Lung microvascular endothelial cell (primary cell): ENCODE measurements at regions not wholly inside any gene's neighbourhood (a gene's known extent, or its start where the extent isn't known, plus 50 kb on each side); places are given as distances from the start of the nearest gene placed in this dataset.

ENCODE experiments used
- DNase-seq, 2 donors: peaks; one replicate each; pipeline versions ENCODE4 v3.0.0 to v3.0.0-alpha.2; 2010; ENCODE audit warnings: low read depth in 2 of 2

DNA sequence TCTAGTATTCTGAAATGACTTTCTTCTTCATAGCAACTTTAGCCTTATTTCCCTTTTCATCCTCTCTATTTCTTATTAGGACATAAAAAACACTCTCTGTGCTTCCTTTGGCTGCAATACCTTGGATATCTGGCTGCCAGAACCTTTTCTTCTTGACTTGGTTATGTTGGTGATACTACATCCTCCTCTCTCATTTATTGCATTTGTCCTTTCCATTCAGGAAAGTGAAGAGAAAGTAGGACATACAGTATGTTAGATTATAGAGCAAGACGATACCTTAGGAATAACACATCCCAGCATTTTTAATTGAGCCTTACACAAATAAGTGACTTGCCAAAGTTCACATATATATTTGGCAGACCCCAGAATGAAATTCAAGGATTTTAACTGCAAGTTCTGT is 210.1 kb upstream of the PPP1R3A start:
- no peak for DNase-seq

DNA sequence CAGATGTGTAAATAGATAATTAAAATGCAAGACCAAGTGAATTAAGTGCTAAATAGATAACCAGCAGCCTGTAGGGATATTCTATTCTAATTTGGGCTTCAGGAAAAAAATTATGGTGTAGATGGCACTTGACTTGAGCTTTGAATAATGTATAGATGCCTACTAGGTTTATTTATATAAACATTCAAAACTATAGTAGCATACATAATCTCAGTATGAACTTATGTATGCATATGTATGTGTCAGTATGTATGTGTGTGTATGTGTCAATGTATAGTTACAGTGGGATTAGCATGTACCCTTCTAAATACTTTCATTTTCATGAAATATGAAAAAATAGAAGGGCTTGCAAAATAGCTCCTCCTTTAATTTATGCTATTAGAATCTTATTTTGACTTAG is 207.3 kb upstream of the PPP1R3A start:
- no peak for DNase-seq

DNA sequence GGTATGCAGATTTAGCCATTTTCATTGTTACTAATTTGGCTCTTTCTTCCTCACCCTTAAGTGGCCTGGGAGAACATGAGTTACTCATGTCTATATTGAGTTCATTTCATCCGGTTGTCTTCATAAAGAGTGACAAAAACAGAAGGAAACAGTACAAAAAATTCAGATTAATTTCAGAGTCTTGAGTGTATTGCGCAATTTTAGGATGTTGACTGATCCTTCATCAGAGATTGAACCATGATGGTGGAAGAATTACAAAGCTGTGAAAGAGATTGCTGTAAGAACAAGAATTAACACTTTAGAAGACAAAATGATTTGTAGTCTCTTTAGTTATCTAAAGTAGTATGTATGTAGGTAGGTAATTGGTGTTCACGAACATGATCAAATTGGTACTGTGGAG is 194.0 kb upstream of the PPP1R3A start:
- no peak for DNase-seq

DNA sequence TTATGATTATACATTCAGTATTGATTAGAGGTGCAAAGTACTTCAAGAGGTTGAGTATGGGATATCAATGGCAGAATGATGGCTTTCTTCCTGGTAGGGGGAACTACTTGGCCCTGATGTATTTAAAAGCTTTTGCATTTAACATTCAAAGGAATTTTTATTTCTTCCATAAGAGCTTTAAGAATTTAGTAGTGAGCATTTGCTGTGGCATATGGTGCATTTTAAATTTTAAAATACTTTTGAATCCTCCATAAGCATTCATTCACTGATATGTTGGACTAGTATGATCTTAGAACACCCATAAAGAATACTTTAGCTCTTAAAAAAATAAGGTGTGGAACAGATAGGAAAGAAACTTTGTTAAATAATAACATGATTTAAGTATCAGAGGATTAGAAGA is 191.9 kb upstream of the PPP1R3A start:
- no peak for DNase-seq

DNA sequence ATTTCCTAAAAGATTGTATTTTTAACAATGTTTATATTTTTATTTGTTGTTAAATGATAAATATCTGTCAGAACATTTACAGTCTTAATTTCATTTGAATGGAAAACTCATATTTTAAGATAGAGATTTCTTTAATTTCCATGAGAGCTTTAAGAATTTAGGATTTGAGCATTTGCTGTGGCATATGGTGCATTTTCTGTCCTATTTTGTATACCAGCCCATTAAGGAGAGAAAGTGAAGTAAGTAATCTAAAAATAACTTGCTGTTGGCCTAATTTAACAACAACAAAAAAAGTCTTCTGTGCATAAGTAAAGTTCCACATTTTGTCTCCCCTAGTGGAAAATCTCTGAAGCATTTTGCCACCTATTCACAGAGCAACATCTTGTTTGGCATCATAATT is 190.9 kb upstream of the PPP1R3A start:
- DNase-seq, result no peak

DNA sequence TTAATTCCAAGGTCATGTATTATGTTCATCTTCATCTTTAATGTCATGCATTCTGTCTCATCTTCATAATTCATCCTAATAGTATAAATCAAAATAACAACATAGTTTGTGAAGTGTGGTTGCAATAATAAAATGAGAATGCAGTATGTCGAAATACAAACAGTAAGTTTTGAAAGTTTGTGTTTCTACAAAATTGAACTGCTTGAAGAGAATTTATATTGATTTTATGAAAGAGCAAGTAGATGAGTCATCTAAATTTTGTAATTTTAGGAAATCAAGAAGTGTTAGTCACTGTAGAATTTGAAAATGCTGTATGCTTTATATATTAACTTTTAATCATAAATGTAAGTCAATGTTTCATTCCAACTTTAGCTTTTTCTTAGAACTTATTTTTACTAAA is 190.5 kb upstream of the PPP1R3A start:
- no peak for DNase-seq

DNA sequence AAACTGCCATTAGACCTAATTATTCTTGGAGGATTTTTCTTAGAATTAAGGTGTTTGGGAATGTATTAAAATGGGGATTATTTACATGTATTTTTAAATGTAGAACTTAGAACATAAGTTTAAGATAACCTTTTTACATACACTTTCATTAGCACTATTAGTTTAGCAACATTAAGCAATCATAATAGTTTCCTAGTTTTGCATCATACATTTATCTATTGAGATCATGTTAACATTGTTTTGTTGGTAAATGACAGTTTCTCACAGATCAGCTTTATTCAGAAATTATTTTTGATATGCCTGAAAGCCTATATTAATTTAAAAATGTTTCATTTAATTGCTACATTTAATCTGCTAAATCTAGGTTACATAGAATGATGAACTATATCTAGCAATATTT is 189.7 kb upstream of the PPP1R3A start:
- DNase-seq, result no peak

DNA sequence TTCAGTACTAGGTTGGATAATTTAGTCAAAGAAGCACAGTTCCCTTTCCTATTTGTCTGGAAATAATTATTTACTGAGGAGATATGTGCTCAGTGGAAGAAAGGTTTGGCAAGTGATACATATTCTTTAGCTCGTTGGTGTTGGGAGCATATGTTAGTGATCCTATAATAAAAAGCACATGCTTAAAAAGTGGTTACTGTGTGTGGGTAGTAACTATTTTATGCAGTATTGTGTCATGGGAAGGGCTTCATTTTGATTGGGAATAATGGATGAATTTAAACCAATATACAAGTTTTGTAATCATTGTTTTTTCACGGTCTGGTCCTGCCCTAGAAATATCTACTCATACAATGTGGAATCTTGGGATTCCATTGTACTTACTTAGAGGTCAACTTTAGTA is 188.7 kb upstream of the PPP1R3A start:
- no peak for DNase-seq

DNA sequence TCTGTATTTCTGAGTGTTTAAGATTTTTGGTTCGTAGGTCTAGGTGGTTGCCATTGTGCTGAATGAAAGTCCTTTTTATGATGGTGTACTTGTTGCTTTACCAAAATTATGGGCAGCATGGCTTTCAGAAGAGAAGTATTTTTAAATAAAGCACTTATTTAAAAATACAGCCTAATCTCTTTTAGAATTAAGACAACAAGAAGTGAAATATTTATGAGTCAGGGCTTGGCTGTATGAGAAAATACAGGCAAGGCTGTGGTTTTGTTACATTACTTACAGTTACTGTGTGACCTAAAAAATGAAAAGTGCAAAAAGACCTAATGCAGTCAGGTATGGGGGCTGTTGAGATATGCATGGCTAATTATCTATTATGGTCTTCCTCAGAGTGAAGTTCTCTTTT is 185.2 kb upstream of the PPP1R3A start:
- no peak for DNase-seq

DNA sequence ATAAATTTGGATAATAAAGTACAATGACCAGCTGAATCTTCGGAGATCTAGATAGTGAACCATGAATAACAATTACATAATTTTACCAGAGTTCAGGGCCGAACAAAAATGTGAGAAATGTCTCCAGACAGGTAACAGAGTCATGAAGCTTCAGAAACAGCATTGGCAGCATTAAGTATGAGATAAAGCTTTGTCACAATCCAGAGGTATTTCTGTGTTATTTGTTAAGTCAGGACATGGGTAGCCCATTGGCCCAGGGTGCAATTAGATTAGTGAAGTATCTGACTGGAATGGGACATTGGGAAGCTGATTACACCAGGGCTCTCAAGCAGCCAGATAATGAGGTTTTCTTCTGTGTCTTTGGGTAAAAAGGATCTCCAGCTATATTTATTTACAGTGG is 184.2 kb upstream of the PPP1R3A start:
- DNase-seq, result no peak

DNA sequence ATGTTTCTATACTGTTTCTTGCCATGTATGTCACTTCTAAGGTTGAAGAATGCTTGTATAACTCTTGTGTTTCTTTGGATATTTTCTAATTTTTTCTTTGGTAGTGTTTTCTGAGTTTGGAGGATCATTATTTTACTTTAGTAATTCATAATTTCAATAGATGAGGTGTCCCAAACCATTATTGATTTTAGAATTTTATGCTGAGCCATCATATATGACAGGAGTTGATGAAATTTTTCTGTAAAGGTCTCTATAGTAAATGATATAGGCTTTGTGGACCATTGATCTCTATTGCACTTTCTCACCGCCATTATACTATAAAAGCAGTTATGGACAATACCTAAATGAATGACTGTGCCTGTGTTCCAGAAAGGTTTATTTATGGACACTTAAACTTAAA is 183.3 kb upstream of the PPP1R3A start:
- DNase-seq, result no peak

DNA sequence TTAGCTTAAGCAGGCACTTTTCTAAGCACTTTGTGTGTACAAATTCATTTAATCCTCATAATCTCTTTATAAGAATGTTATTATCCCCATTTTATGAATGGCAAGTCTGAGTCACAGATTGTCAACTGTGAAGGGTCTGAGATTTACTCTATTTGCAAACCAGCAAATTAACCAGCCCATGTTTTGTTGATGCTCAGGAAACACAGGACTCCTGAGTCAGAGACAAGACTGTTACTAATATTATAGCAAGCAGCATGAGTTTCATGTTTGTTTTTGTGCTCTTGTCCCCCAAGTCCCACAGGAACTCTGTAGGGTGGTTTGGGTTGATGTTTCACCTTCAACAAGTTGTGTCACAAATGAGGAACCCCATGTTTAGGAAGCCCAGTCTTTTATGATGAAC is 182.0 kb upstream of the PPP1R3A start:
- no peak for DNase-seq

DNA sequence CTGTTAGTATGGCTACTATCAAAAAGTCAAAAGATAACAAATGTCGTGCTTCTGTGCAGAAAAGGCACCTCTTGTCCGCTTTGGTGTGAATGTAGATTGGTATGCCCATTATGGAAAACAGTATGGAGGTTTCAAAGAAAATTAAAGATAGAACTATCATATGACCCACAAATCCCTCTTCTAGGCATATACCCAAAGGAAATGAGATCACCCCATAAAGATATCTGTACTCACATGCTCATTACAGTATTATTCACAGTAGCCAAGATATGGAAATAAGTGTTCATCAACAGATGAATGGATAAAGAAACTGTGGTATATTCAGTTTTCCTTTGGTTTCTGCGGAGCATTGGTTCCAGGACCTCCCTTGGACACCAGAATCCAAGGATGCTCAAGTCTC is 180.5 kb upstream of the PPP1R3A start:
- no peak for DNase-seq

DNA sequence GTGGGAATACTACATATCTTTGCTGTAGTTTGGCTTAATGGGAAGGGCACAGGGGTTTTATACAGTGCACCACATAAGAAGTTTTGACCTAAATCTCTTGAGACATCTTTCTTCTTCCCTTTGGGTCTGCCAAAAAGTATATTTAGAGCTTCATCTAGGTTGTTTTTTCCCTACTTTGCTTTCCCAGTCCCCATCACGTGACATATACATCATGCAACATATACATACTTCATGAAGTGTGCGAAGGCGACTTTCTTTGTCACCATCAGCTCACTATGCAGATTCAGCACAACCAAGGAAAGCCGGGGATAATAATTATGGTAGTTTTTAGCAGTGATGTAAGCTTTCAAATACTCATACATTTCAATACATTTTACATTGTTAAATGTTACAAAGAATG is 177.1 kb upstream of the PPP1R3A start:
- DNase-seq, result no peak

DNA sequence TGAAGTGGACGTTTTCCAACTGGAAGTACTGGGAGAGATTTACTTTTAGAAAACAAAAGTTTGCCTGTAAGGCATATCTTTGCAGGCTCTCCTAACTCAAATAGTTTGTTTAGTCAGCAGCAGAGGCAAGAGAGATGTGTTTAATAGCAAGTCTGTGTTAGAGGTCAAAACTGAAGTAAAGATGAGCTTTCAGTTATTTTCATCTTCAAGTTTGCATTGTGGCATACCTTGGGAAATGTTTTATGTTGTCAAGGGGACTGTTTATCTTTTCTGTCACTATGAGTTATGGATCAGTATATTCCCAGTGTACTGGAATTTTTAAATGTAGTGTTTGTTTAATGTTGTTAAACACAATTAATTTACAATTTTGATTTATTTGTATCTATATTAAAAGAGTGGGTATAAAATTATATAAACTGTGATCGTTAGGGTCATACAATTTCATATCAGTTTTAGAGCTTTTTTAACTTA is 169.7 kb upstream of the PPP1R3A start:
- peak in 1 of 2 donors; percentile 8 for DNase-seq

DNA sequence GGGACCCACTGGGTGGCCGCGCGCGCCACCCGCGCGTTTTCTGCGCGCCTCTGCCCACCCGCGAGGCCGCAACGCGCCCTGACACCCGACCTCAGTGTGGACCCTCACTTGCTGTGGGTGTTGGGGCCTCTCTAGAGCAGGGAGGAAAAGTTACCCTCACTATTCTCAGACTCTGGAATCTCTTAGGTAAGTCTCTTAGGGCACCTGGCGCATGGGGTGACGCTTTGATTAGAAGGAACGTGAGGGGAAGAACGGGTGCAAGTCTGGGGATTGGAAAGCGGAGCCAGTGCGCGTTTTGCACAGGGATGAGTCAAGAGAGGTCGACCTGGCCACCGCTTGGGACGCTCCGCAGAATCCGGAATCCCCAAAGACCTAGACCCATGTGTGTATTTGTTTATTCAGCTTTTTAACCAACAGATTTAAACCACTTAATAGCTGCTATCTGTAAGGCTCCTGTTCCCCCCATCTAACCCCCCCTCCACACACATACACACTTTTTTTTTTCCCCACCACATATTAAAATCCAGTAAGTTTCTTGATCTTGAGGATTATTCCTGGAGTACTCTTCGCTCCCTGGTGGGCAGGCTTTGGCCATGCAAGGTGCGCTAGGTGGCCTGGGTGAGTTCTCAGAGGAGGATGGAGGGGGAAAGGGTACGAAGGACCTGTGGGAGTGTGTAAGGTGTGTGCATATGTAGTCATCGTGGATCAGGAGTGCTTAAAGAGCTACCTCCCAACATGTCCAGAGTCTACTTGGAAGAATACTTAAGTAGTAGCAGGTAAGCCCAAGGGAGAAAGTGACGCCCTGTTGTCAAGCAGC is 169.1 kb upstream of the PPP1R3A start:
- peak in 1 of 2 donors; percentile 40 for DNase-seq

DNA sequence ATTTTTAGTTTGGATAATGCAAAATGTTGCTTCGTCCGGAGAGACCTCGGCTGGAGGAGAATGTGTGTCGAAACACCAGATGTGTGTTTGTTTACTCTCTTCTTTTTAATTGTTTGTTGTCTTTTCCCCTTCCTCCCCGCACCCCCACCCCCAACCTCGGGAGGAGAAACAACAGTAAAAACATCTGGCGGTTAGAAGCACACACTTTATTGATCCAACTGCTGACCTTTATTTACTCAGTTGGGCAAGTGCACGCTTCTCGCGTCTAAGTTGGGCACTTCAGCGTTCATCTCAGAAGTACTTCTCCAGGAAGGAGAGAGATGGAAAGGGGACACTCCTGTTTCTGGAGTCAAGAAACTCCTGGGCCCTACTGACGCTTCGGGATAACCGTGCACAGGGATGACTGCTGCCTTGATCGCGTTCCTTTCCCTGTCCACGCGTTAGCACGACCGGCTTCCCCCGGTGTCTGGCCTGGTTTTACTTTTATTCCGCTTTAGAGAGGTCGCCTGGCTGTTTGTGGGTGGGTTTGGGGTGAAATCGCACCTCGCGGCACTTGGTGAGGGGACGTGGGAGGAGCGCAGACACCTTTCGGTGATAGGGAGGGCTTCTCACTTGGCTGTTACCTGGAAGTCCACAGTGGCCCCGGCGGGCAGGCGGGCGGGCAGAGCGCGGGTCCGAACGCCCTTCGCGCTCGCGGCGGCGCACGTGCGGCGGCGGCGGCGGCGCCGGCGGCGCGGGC is 168.3 kb upstream of the PPP1R3A start:
- peak; percentile 7 to 70 for DNase-seq

DNA sequence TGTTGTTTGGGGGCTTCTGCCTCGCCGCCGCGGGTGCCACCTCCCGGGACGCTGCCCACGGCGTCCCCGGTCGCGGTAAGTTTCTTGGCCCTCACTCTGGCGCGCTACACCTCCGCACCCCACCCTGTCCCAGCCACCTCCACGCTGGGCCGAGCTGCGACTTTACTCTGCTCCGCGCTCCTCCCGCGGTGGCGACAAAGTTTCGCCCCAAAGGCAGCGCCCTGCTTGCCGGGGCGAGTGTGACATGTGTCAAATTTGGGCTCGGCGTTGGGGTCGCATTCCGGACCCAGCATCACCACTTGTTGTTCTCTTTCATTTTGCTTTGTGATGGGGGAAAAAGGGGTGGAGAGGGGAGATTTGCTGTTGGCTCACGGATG is 167.7 kb upstream of the PPP1R3A start:
- DNase-seq, result peak in 1 of 2 donors; percentile 40

DNA sequence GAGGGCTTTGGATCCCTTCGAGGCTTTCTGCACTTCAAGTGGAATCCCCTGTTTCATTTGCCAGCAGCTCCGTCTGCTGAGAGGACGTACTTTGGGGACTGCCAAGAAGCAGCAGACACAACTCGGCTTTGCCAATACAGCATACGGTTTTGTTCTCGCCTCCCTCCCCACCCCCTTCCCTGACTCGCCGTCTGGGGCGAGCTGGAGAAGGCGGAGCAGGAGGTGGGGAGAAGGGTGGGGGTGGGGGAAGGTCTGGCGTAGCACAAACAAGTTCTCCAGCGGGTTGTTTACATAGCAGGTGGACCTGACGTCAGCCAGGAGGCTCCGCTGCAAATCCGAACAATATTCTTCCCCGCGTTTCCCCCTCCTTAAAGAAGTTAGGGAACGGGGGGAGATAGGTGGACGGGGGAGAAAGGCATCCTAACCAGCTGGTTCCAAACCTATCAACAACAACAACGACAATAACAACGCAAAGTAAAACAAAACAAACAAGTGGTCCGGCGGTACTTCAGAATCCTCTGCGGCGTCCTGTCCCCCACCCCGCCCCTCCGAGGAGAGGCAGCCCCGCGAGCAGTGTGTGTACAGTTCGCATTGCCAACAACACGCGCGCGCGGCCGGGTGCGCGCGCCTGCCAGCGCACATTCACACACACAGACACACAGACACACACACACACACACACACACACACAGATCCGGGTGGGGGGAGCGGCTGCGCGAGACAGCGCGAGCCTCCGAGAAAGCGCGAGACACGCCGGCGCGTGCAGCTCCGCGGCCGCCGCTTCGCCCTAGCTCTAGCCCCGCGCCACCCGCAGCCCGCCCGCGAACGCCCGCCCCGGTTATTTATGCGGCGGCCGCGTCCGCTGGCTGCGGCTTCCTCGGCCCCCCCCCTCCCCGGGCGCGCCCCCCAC is 167.0 kb upstream of the PPP1R3A start:
- peak; percentile 33 to 90 for DNase-seq

DNA sequence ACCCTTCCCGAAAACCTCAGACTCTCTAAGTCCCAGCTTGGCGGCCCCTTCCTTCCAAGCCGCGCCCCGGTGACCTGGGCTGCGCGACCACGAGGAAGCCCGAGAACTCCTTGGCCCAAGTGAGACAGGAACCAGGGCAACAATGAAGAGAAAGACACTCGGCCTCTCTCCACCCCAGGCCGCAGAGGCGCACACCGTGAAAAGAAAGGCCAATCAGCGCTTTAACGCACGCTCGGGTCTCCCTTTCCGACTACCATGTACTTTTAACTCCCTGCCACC is 166.4 kb upstream of the PPP1R3A start:
- DNase-seq, result no peak

DNA sequence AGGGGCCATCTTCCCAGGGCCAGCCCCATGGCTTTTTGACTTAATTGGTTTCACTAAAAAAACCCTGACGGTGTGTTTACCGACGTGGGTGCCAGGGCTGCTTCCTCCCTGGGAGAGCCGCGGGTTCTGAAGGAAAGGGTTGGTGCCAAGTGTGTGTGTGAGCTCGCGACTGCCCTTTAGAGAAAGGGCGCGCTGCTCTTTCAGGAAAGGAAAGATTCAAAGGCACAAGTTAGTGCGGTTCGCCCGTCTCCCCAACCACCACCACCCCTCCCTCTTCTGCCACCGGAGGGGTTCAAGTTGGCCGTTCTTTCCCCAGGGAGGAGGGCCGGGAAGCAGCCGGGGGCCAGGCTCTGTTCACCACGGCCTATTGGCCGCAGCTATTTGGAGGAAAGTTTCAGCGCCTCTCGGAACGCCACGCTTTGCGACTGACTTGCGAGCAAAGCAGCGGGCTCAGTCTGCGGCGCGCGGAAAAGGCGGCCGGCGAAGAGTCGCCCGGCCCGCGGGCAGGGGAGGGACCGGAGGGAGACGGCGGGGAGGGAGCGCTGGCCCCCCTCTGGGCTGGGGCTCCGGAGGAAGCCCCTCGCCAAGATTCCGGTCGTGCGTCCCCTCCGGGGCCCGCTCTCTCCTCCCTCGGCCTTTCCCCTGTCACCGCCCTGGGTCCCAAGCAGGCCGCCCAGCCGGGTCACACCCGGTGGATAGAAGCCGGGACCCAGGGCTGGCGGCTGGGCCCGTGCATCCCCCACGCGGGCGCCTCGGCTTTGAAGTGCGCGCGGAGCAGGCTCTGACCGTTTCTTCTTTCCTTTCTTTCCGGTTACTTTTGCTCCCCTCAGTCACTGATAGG is 165.9 kb upstream of the PPP1R3A start:
- peak in 1 of 2 donors; percentile 45 for DNase-seq
